NCI-H226 (cell line): ENCODE measurements at regions not wholly inside any gene's neighbourhood (a gene's known extent, or its start where the extent isn't known, plus 50 kb on each side); places are given as distances from the start of the nearest gene placed in this dataset.

Source experiments
- DNase-seq: peaks from one replicate; pipeline ENCODE4 v3.0.0-alpha.2; 2015

DNA sequence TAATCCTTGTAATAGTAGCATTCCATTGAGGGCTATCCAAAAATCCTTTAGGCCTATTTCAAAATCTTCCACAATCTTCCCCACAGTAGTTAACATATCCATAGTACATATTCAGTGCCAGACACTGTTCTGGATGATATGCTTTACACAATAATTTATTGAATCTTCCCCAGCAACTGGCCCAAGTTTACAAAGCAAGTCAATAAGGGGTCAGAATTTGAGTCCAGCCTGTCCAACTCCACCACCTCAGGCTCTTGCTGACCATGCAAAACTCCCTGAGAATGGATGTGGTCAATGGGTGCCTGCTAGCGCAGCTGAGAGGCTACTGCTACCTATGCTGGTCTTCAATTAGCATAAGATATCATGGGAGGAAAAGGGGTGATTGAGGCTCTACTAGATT is 529.6 kb downstream of the FGF9 start:
- DNase-seq = no peak

DNA sequence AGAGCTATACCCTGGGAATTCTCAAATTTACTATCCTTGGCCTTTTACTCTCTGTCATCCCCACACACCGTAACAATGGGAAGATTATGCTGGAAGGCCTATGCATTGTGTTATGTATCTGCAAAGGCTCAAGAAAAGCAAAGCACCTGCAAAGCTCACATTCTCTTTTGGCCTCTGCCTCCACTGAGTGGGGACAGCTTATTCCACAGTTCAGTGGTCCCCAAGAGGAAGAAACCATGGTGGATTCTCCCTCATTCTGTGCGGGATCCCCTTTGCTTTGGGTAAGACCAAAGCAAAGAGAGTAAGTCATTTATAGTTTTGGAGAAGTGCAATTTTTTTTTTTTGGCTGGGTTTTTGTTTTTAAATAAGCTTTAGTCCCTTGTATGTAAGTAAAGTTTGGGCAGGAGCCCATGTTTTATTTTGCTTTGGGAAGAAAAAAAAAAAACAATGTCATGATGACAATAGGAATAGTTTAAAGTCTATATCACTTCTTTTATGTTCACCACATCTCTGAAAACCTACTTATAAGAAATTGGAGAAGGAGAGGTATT is 530.6 kb downstream of the FGF9 start:
- no peak for DNase-seq

DNA sequence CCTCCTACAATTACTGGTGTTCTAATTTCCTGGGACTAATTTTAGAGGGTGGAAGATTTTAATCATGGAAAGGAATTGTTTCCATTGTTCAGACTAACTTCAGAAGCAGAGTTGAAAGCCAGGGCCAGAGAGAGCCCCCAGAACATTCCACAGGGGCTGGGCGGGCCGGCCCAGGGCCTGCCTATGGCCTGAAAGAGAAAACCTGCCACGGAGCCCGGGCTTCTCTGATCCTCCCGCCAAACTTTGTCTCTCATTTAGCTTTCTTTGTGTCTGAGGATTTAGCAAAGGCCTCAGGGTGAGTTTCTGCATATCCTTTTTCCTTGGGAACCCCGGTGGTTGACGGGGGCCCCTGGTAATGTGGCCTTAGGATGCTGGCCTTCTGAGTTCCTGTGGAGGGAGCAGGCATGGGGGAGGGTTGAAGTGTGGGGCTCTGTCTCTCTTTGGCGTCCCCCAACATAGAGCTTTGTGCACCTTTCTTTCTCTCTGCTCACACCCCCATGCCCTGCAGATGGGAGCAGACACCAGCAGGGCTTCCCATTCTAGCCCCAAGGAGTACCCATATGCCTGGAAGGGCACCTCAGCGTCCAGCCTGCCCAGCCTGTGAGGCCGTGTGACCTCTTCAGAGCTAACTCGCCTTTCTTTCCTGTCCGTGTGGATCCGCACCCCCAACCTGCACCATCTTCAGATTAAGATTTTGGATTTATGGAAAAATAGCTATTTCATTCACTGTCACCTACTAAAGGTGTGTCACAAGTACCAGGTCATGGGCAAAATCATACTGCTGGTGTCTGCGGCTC is 539.5 kb downstream of the FGF9 start:
- DNase-seq = no peak

DNA sequence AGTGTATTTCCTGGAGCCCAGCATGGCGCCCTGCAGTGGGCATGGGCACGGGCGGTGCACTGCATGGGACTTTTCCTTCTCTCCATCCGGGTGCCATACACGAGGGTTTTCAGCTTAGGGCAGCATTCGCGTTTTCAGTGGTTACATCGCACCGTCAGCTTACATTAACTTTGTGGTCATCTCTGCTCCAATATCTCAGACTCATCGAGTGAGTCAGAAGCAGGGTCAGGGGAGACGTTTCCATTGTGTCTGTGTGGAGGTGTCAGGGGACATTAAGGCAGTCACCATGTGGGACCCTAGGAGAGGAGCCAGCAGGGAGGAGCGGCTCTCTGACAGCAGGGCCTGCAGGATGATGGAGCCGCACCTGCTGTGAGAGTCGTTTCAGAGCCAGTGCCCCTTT is 541.0 kb downstream of the FGF9 start:
- DNase-seq = no peak

DNA sequence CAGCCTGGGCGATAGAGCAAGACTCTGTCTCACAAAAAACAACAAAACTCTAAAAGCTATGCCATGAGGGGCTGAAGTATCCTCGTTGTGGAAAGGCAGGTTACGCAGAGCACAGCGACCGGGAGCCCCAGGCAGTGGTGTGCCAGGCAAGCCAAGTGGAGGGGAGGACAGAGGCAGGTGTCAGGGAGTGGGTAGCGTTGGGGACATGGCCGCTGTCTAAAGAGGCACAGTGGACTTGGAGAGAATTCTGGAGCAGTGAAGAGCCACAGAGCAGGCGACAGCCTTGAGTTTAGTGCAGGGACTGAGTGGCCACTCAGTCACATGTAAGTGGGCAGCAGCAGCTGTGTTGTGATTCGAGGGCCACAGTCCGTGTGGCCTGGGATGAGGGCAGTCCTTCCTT is 541.7 kb downstream of the FGF9 start:
- no peak for DNase-seq

DNA sequence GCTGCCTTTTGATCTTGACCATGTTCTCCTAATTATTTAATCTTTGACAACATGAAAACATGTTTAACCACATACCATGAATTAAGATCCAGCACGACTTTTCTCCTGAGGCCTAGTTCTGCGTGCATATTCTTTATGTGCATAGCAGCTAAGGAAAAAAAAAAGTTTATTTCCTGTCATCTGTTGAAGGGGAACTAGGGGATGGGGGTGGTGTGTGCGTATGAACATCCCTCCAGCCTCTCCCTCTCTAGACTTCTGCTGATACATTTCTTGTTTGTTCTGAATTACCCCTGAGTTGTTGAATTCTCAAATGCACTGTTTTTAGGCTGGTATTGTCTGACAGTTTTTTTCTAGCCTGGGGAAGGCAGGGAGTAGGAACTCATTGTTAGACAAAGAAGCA is 543.3 kb downstream of the FGF9 start:
- DNase-seq = no peak

DNA sequence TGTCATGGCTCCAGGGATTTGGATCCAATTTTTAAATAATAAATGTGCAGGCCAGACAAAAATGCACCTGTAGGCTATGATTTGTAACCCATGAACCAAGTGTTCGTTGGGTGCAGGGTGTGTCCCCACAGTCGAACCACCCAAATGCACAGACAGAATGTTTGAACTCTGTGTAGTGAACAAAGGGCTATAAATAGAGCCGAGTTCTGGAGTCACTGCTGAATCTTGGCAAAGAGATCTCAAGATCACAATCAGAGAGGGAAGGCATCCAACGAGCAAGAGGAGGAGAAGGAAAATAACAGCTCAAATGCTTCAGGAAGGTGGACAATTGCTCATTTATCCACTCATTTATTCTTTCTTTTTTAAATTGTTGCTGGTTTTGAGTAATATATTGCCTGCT is 547.9 kb downstream of the FGF9 start:
- DNase-seq = no peak

DNA sequence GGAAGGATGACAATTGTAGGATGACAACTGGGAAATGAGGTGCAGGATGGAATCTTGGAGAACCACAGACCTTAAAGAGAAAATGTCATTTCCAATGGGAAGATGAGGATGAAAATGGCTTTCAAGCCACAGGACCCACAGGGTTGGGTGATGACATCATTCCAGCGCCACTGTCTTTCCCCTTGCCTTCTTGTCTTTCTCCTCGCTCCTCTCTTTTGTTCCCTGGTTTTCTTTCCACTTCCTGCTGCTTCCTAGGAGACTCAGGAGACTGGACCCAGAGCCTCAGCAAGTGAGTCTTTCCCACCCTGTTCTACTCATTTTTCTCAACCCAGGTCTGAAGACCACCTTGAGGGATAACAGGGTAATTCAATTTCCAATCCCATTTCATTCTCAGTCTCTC is 548.8 kb downstream of the FGF9 start:
- no peak for DNase-seq

DNA sequence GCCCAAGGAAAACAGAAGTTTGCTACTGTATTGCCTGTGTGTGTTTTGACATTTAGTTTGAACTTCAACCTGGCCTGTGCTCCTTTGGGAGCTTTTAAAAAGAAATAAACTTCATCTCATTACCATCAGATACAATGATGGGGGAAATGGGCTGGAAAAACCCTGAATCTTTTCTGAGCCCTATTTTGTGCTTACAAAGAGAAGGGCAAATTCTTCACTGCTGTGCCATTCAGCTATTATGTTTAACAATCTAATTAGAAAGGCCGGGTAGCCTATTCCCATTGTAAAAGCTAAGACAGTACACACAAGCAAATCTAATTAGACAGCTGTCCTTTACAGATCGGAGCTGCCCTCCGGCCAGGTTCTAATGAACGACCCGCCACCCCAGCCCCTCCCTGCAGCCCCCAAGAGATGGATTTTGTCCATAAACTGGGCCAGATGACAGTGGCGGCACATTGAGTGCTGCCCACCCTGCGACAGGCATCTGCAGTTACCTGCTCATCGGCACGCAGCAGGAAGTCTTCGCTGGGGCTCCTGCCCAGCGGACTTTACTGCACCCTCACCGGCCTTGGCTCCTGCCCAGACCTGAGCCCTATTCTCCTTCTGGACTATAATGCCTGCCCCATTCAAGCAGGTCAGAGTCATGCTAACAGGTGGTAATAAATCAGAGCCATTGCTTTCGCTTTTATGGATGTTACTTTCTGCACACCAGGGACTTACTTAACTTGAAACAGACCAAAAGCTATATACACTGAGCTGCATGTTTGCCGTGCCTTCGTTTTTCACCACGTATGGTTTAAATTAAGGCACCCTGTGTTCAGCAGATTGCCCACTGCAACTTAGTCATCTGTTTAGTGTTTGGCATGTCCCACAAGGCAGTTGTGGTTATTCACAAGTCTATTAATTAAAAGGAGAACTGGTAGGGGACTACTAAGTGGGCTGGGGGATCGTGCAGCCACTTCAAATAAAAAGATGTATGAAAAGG is 549.6 kb downstream of the FGF9 start:
- DNase-seq = no peak

DNA sequence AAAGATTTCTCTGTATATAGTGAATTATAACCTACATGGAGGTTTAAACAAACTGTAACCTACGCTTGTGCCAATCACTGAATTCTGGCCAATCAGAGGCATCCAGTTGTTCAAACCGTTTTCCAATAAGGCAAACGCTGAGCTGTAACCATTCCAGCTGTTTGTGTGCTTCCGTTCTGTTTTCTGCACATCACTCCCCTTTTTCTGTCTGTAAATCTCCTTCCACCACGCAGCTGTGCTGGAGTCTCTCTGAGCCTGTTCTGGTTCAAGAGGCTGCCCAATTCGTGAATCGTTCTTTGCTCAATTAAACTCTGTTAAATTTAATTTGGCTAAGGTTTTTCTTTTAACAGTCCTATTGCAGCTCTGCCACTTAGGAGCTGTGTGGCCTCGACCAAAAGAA is 552.5 kb downstream of the FGF9 start:
- no peak for DNase-seq

DNA sequence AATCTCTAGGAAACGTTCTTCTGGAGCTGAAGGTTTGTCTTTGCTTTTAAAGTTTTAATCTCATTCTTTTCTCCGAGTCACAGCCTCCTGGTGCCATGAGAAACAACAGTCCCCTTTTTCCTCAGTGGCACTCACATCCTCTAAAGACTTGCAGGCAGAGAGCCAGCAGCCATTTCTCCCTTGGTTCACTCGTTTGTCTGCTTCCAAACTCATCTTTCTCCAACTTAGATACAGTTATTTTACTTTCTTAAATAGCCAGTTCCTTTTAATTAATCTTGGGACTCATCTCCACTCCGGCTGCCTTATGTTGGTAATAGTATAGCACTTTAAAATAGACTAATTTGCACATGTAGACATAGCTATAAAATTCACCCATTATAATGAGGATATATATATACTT is 555.2 kb downstream of the FGF9 start:
- DNase-seq = no peak

DNA sequence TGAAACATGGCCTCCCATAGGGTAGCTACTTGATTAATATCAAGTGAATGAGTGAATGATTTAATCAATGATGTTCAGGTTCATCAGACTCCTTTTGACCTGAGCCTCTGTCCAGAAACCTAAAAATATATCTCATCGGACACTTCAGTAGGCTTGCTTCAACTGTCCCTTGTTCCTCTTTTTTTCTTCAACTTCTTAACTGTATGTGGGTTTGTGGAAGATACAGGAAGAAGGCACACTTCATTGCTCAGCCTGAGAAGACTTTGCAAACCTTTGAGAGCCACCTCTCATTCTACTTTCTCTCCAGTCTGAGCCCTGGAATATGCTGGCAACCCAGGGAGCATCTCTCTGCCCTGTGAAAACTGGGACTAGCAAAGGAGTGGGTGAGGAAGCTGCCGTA is 557.0 kb downstream of the FGF9 start:
- DNase-seq = no peak

DNA sequence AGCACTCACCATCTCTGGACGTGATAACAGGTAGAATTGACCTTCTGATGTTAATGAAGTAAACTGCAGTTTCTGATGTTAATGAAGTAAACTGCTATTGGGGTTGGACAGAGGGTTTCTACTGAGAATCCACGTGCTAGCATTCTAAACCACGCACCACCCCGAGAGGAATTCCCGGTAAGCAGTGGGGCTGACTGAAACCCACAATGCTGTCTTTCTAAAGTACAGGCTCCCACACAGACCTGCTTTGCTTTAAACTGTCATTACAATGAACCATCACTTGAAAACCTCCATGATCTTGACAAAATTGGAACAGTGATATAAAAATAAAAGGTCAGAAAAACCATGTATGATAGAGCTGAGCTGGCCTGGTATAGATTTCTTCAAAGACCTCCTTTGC is 559.0 kb downstream of the FGF9 start:
- no peak for DNase-seq

DNA sequence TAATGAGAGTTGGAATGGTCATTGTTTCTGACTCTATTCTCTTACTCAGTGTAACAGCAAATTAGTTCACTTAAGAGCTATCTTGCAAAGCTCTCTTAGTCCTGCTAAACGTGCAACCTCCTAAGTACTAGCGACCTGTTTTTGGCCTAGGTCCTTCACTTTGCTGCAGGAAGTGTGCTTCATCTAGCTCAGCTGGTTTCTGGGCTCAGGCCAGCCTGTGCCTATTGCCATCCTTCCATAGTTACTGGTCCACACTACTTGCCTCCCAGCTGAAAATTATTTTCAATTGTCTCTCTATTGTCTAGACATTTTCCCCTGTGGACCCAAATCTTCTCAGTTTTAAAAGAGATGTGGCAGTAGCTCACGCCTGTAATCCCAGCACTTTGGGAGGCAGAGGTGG is 561.3 kb downstream of the FGF9 start:
- DNase-seq = no peak

DNA sequence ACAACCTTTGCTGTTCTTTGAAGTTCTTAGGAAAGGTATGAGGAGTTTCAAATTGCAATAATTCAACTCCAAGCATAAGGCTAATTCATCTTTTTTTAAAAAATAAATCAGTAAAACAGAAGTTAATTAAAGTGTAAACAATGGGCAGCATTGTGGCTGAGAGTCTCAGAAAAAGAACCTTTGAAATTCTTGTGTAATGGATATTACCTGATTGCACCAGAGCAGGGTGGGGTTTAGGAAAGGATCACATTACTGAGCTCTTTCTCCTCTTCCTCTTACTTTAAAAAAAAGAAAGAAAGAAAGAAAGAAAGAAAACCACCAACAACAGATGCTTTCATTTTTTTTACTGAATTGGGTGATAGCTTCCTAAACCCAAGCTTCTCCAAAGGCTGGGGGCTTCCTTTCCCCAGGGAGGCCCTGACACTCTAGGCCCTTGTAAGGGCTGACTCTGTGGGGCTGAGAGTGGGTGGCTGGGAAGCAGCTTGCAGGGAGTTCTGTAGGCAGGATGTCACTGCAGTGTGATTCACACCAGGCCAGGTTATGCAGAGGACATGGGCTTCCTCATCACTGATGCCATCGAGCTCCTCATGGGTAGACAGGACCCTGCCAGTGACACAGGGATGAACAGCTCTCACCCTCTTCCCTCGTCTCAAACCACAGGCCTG is 564.5 kb downstream of the FGF9 start:
- DNase-seq = no peak

DNA sequence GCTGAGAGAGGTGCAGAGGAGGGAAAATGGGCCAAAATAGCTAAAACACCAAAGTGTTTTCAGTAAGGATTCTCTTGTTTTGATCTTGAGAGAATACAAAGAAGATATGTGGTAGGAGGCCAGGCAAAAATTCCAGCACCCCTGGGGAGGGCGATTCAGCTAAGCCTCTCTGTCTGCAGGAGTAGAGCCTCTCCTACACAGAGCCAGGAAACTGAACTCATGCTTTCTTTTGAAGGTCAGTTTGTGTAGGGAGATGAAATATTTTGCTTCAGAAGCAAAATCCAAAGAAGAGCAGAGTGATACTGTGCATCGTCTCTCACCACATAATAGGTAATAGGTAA is 565.0 kb downstream of the FGF9 start:
- no peak for DNase-seq

DNA sequence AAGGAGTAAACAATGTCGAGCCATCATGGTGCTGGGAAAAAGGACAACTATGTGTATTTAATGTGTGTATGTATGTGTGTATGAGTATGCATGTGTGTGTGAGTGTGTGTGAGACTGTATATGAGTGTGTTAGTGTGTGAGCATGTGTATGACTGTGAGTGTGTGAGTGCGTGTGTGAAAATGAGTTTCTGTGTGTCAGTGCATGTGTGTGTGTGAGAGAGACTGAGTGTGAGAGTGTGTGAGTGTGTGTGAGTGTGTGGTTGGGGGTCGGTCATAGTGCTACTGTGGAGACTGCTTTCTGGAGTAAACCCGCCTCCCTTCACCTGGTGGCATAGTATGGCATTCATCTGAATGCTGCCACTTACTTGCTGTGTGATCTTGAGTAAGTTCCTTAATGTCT is 567.4 kb downstream of the FGF9 start:
- no peak for DNase-seq

DNA sequence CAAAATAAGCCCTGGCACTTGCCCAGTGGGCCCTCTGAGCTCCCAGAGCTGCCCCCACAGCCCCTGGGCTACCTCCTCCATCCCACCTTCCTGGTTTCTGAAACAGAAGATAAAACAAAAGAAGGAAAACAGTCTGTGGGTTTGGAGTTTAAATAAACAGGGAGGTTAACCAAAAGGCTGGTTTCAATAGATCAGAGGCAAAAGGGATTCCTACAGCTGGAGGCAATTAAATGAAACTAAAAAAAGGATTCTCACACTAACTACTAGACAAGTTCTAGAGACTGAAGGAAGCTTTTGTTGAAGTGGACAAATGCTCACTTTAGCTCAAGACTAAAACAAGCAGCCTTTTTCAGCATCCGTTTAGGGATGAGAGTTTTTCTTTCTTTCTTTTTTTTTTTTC is 569.8 kb downstream of the FGF9 start:
- no peak for DNase-seq

DNA sequence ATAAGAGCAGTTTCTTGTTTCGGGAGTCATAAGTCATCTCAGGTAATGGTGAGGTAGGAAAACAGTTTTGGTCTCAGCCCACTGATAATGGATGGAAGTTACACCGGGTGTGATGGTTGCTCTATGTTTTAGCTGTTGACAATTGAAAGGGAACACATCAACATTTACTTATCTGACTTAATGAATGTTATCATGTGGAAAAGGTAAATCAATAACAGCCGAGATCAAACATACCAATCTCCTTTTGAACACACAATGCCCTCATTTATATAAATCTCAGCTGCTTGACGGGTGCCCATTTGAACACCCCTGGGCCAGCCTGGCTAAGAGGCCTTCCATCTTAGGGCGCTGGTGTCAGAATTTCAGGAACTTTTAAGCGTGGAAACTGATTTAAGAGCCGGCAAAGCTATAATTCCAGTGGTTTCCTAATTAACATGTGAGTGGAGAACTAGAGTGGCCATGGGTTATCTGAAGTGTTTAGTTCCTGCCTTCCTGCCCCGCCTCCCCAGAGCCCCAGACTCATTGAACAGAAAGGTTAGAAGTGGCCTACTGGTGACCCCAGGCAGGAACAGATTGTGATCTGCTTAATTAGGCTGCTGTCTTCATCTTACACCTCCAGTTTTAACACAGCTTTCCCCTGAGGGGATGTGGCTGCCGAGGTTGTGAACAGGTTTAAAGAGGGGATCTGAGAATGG is 572.7 kb downstream of the FGF9 start:
- DNase-seq = no peak

DNA sequence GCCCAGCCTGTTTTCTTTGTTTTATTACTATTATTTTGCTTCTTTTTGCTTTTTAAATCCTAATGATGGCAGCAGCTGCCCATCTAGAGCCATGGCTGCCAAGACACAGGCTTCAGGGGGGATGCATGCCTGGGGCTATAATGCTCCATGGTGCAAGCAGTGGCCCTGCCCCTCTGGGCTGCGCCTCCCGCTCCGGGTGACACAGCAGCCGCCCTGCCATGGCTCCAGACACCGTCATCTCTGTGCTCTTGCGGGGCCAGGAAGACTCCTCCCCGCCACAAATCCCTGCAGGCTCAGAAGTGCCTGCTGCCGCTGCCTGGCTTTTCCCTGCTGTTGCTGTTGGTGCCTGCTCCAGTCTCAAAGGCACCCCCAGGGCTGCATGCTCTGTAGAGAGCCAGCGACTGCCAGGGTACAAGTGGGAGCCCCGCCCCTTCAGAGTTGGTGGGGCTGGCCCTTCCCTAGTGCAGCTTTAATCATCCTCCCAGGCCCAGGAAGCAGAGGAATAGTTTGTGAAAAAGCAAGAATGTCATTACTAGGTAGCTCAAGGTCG is 581.5 kb downstream of the FGF9 start:
- no peak for DNase-seq

DNA sequence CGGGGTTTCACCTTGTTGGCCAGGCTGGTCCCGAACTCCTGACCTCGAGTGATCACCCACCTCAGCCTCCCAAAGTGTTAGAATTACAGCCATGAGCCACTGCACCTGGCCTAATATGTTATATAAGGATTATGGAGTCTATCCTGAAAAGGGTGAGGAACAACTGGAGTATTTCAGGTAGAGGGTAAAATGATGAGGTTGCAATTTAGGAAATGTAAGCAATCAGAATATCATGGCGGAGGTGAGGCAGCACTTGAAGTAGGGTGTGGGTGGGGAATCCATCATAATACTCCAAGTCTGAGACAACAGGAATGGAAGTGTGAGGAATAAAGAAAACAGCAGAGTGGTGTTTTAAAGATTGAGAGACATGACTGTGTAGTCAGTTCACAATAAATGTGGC is 582.2 kb downstream of the FGF9 start:
- no peak for DNase-seq

DNA sequence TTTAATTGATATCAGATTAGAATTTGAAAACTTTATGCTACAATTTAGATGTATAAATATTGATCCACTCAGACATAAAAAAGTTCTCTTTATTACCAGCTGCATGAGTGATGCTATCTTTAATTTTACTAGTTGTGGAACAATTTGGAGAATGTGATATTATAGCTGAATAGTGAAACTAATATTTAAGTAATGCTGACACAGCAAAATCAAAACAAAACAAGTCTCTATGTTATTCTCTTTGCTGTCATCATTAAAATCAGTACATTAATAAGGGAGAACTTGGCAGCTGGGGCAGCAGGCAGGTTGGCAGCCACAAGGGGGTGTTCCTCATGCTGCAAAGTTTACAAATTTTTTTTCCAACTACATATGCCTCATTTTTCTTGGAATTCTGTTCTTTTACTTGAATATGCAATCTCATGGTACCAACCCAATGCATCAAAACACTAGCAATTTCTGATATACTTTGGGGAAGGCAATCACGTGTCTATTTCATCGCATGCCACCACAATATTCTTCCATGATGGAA is 585.3 kb downstream of the FGF9 start:
- DNase-seq = no peak
